Endothelial cell of umbilical vein (primary cell): ENCODE measurements at regions not wholly inside any gene's neighbourhood (a gene's known extent, or its start where the extent isn't known, plus 50 kb on each side); places are given as distances from the start of the nearest gene placed in this dataset.

ENCODE experiments used
- BruUV-seq: library from RNA; stranded (reverse); fragments of 400-500 nt; replicated peaks from 2 replicates; lab custom pipeline; 2021; lab: Mats Ljungman, UMichigan
- CTCF ChIA-PET: fragments of 300-600, 350-600 bp; sonication (Branson Sonifier 250); formaldehyde crosslinking; loops from one replicate; lab custom pipeline; 2021; ENCODE audit warnings: antibody characterized with exemption, inconsistent platforms; lab: Charles Lee
- POLR2A ChIA-PET: fragments of 300-600, 350-600 bp; sonication (Branson Sonifier 250); formaldehyde crosslinking; loops from one replicate; lab custom pipeline; 2021; ENCODE audit warnings: antibody characterized with exemption, inconsistent platforms; lab: Charles Lee
- DNase-seq: peaks from one replicate; pipeline ENCODE4 v3.0.0-alpha.2; 2011; ENCODE audit warnings: low read depth, low spot score
- FAIRE-seq: peaks from 2 replicates; lab custom pipeline; 2011; peaks lifted over from hg19 to GRCh38; lab: Jason Lieb, UNC
- H2AFZ ChIP-seq: 2 replicates; pipeline ENCODE4 v1.6.0; 2012; ENCODE audit warnings: low read depth, low read length, control low read depth, inconsistent platforms
- H3K27ac ChIP-seq: 2 replicates; pipeline ENCODE4 v1.5.1; 2011; ENCODE audit warnings: low read depth, mild to moderate bottlenecking, control low read depth, low read length, moderate library complexity; ENCODE audit not compliant: insufficient read depth
- H3K27me3 ChIP-seq, 2 experiments: 2 replicates each; pipeline versions ENCODE4 v1.6.0 to v1.6.1; 2011; ENCODE audit warnings: low read length in 2 of 2, mixed read lengths in 1 of 2; ENCODE audit not compliant: control insufficient read depth in 2 of 2, insufficient read depth in 2 of 2
- H3K36me3 ChIP-seq, 2 experiments: 2 replicates in 1 of 2; 3 replicates in 1 of 2; pipeline ENCODE4 v1.5.1; 2011; ENCODE audit warnings: low read length in 2 of 2, mild to moderate bottlenecking in 1 of 2, moderate library complexity in 1 of 2; ENCODE audit not compliant: control insufficient read depth in 2 of 2, insufficient read depth in 2 of 2; ENCODE audit errors: extremely low read depth in 1 of 2
- H3K4me1 ChIP-seq: 3 replicates; pipeline ENCODE4 v1.5.1; 2011; ENCODE audit warnings: mild to moderate bottlenecking, low read length; ENCODE audit not compliant: control insufficient read depth, insufficient read depth; ENCODE audit errors: extremely low read depth
- H3K4me2 ChIP-seq: 2 replicates; pipeline ENCODE4 v1.6.1; 2011; ENCODE audit warnings: low read length, control low read depth, mixed read lengths; ENCODE audit not compliant: insufficient read depth
- H3K4me3 ChIP-seq, 3 experiments: fragments of 200-600 bp in 1 of 3; sonication (generic), shearing (Covaris generic) in 1 of 3; replicated peaks in 1 of 3; 2 replicates each; pipeline ENCODE4 v1.5.1; 2011 to 2016; ENCODE audit warnings: control low read depth in 3 of 3, low read length in 3 of 3, mild to moderate bottlenecking in 2 of 3, inconsistent platforms in 1 of 3, low read depth in 1 of 3, moderate library complexity in 1 of 3; ENCODE audit not compliant: insufficient read depth in 1 of 3
- H3K79me2 ChIP-seq: 2 replicates; pipeline ENCODE4 v1.6.0; 2012; ENCODE audit warnings: low read length, inconsistent platforms; ENCODE audit not compliant: control insufficient read depth, insufficient read depth
- H3K9ac ChIP-seq: replicated peaks from 2 replicates; pipeline ENCODE3; 2011; ENCODE audit warnings: low read length, control low read depth; ENCODE audit not compliant: insufficient read depth; ENCODE audit errors: extremely low read depth
- H3K9me1 ChIP-seq: replicated peaks from 3 replicates; pipeline ENCODE4 v1.6.0; 2011; ENCODE audit warnings: mild to moderate bottlenecking, low read length; ENCODE audit not compliant: control insufficient read depth, insufficient read depth; ENCODE audit errors: extremely low read depth
- H3K9me3 ChIP-seq: replicated peaks from 2 replicates; pipeline ENCODE4 v1.5.1; 2012; ENCODE audit warnings: low read length, inconsistent platforms; ENCODE audit not compliant: control insufficient read depth, insufficient read depth
- H4K20me1 ChIP-seq: replicated peaks from 2 replicates; pipeline ENCODE3; 2011; ENCODE audit warnings: mild to moderate bottlenecking, low read length; ENCODE audit not compliant: control insufficient read depth, insufficient read depth; ENCODE audit errors: extremely low read depth
- EZH2 ChIP-seq: IDR thresholded peaks from 2 replicates; pipeline ENCODE4 v1.6.1; 2012; ENCODE audit warnings: borderline replicate concordance, low read depth, mild to moderate bottlenecking, moderate library complexity, low read length, inconsistent platforms; ENCODE audit not compliant: severe bottlenecking
- FOS ChIP-seq: IDR thresholded peaks from 2 replicates; pipeline ENCODE4 v1.6.1; 2011; ENCODE audit warnings: mild to moderate bottlenecking, low read length, moderate library complexity, borderline replicate concordance; ENCODE audit not compliant: insufficient read depth
- GATA2 ChIP-seq: IDR thresholded peaks from 2 replicates; pipeline ENCODE4 v1.7.0; 2011; ENCODE audit warnings: low read depth, mild to moderate bottlenecking, moderate library complexity, mixed read lengths, low read length; ENCODE audit not compliant: insufficient read length, insufficient read depth
- JUN ChIP-seq: IDR thresholded peaks from 2 replicates; pipeline ENCODE4 v1.6.1; 2011; ENCODE audit warnings: borderline replicate concordance, low read depth; ENCODE audit not compliant: insufficient read length, insufficient read depth
- MYC ChIP-seq: IDR thresholded peaks from one replicate; pipeline ENCODE4 v1.6.1; 2011; ENCODE audit warnings: mild to moderate bottlenecking, low read depth, low read length
- POLR2A ChIP-seq: IDR thresholded peaks from 2 replicates; pipeline ENCODE4 v1.6.1; 2012; ENCODE audit warnings: low read depth, mild to moderate bottlenecking, control low read depth, low read length
- POLR2AphosphoS5 ChIP-seq: IDR thresholded peaks from 2 replicates; pipeline ENCODE4 v1.6.1; 2012; ENCODE audit warnings: low read depth, mild to moderate bottlenecking, control low read depth, low read length, moderate library complexity; ENCODE audit not compliant: insufficient read depth
- dilution Hi-C: fragments of 300-500 bp; cut with MboI; formaldehyde crosslinking; loops from one replicate; pipeline ENCODE4 v1.15.0; 2019; ENCODE audit warnings: low sequenced_read_pairs; ENCODE audit not compliant: extremely low pct_ligation_motif_present
- intact Hi-C: fragments of 100-400 bp; cut with micrococcal nuclease; formaldehyde crosslinking; loops from one replicate; pipeline ENCODE4 v1.10.0; 2022
- TF ChIP-seq, protein P1 (sequence below): IDR thresholded peaks from 2 replicates; pipeline ENCODE4 v1.6.1; 2011; ENCODE audit not compliant: insufficient read depth, insufficient read length
- TF ChIP-seq, protein P2 (sequence below), 2 donors: IDR thresholded peaks; 1 replicate in 1 of 2; 2 replicates in 1 of 2; pipeline ENCODE4 v1.5.1; 2011; ENCODE audit warnings: low read length in 2 of 2, mild to moderate bottlenecking in 2 of 2, moderate library complexity in 2 of 2, control low read depth in 1 of 2, inconsistent platforms in 1 of 2, low read depth in 1 of 2; ENCODE audit not compliant: insufficient read depth in 1 of 2; ENCODE audit errors: extremely low read depth in 1 of 2

GRCh38 chr19:32232449-32232848 is 113.0 kb upstream of the ZNF507 start:
- Histone ChIP-seq H3K4me1 (no peaks in the 10 kb centered on the region), H3K9me1 (no peaks in the 10 kb centered on the region), H2AFZ (no peak overlapping the region), H3K9me3 (no peaks in the 10 kb centered on the region), H3K4me3 (no peak overlapping the region), H3K36me3 (no peaks in the 10 kb centered on the region), H3K9ac (no peak overlapping the region), H4K20me1 (no peaks in the 10 kb centered on the region), H3K79me2 (no peaks in the 10 kb centered on the region), H3K27ac (no peak overlapping the region), H3K4me2 (no peak overlapping the region), H3K27me3 (no peaks in the 10 kb centered on the region)
- FAIRE-seq, result no peak
- intact Hi-C loops, result no loop called here
- TF ChIP-seq FOS (no peak), GATA2 (no peak), POLR2A (no peak), MYC (no peak), POLR2AphosphoS5 (no peak), EZH2 (no peak), JUN (no peak)
- TF ChIP-seq, protein P1, sequence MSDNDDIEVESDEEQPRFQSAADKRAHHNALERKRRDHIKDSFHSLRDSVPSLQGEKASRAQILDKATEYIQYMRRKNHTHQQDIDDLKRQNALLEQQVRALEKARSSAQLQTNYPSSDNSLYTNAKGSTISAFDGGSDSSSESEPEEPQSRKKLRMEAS, result no peak
- TF ChIP-seq, protein P2, sequence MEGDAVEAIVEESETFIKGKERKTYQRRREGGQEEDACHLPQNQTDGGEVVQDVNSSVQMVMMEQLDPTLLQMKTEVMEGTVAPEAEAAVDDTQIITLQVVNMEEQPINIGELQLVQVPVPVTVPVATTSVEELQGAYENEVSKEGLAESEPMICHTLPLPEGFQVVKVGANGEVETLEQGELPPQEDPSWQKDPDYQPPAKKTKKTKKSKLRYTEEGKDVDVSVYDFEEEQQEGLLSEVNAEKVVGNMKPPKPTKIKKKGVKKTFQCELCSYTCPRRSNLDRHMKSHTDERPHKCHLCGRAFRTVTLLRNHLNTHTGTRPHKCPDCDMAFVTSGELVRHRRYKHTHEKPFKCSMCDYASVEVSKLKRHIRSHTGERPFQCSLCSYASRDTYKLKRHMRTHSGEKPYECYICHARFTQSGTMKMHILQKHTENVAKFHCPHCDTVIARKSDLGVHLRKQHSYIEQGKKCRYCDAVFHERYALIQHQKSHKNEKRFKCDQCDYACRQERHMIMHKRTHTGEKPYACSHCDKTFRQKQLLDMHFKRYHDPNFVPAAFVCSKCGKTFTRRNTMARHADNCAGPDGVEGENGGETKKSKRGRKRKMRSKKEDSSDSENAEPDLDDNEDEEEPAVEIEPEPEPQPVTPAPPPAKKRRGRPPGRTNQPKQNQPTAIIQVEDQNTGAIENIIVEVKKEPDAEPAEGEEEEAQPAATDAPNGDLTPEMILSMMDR (IDR thresholded peaks at IDR 0.05; ENCODE audit: extremely low read depth in 1 of 2, insufficient read depth in 1 of 2, low read depth in 1 of 2, low read length in 2 of 2), result no peak
- no peak for DNase-seq
- ChIA-PET POLR2A (no interaction called here), CTCF (interaction anchor here (0.5 kb wide), 1 partner anchor 9 kb away, joined by 3 read pairs; no protein-coding TSS in a partner anchor)
- BruUV-seq, result no TSS peak
- dilution Hi-C loops, result no loop called here
